H1 (cell line): ENCODE measurements at regions not wholly inside any gene's neighbourhood (a gene's known extent, or its start where the extent isn't known, plus 50 kb on each side); places are given as distances from the start of the nearest gene placed in this dataset.
"Not testable (repeated sequence)": the region's sequence is repeated elsewhere in the genome, so short reads cannot be mapped to it uniquely, and the experiment has no call there.

Experiments used
- CTCF ChIA-PET: fragments of 300-600 bp; sonication (Branson Sonifier 250); formaldehyde crosslinking; loops from one replicate; lab custom pipeline; 2021; ENCODE audit not compliant: partially characterized antibody; lab: Charles Lee
- POLR2A ChIA-PET: fragments of 300-600 bp; sonication (Branson Sonifier 250); formaldehyde crosslinking; loops from one replicate; lab custom pipeline; 2021; ENCODE audit warnings: inconsistent platforms; ENCODE audit not compliant: partially characterized antibody; lab: Charles Lee
- DNase-seq, 2 experiments: peaks; one replicate each; pipeline versions ENCODE4 v3.0.0 to v3.0.0-alpha.2; 2010 to 2022; ENCODE audit warnings: low spot score in 2 of 2, low read depth in 1 of 2, mixed read lengths in 1 of 2
- FAIRE-seq: peaks from 2 replicates; lab custom pipeline; 2011; peaks lifted over from hg19 to GRCh38; lab: Jason Lieb, UNC
- H2AFZ ChIP-seq: 2 replicates; pipeline ENCODE4 v1.8.1; 2012; ENCODE audit warnings: low read length, inconsistent platforms
- H2AK5ac ChIP-seq: 2 replicates; pipeline ENCODE4 v1.6.1; 2013; ENCODE audit warnings: low read depth, low read length
- H2BK120ac ChIP-seq: replicated peaks from 2 replicates; pipeline ENCODE3; 2013; ENCODE audit warnings: low read depth, low read length, inconsistent platforms
- H2BK12ac ChIP-seq: 2 replicates; pipeline ENCODE4 v1.6.1; 2013; ENCODE audit warnings: low read depth, low read length
- H2BK15ac ChIP-seq: 2 replicates; pipeline ENCODE4 v1.6.1; 2013; ENCODE audit warnings: low read length
- H2BK20ac ChIP-seq: 2 replicates; pipeline ENCODE4 v1.6.1; 2013; ENCODE audit warnings: low read length
- H2BK5ac ChIP-seq: 2 replicates; pipeline ENCODE4 v1.6.1; 2013; ENCODE audit warnings: low read depth, low read length
- H3K14ac ChIP-seq: 2 replicates; pipeline ENCODE4 v1.6.1; 2013; ENCODE audit warnings: inconsistent platforms; ENCODE audit not compliant: insufficient read length
- H3K18ac ChIP-seq: 2 replicates; pipeline ENCODE4 v1.6.1; 2013; ENCODE audit warnings: low read length; ENCODE audit errors: extremely low read depth
- H3K23ac ChIP-seq: 2 replicates; pipeline ENCODE4 v1.6.1; 2013; ENCODE audit warnings: inconsistent platforms; ENCODE audit not compliant: insufficient read length
- H3K23me2 ChIP-seq: 2 replicates; pipeline ENCODE4 v1.6.1; 2013; ENCODE audit warnings: low read depth, low read length
- H3K27ac ChIP-seq: 2 replicates; pipeline ENCODE4 v1.6.1; 2011; ENCODE audit warnings: low read depth, low read length, inconsistent platforms
- H3K27me3 ChIP-seq, 4 experiments: replicated peaks in 1 of 4; 1 replicate in 1 of 4; 2 replicates in 3 of 4; pipeline versions ENCODE4 v1.6.1 to v1.8.1; 2011 to 2013; ENCODE audit warnings: low read length in 3 of 4, mild to moderate bottlenecking in 3 of 4, inconsistent platforms in 2 of 4, mixed read lengths in 2 of 4, moderate library complexity in 1 of 4; ENCODE audit not compliant: control insufficient read depth in 3 of 4, insufficient read depth in 3 of 4; ENCODE audit errors: extremely low read depth in 1 of 4
- H3K36me3 ChIP-seq, 4 experiments: 2 replicates each; pipeline versions ENCODE4 v1.6.1 to v1.8.1; 2011 to 2013; ENCODE audit warnings: mild to moderate bottlenecking in 4 of 4, low read length in 3 of 4, moderate library complexity in 2 of 4, control low read depth in 1 of 4, inconsistent platforms in 1 of 4; ENCODE audit not compliant: insufficient read depth in 4 of 4, control insufficient read depth in 2 of 4
- H3K4ac ChIP-seq: replicated peaks from 2 replicates; pipeline ENCODE3; 2013; ENCODE audit warnings: low read length, low read depth, mixed read lengths, inconsistent platforms; ENCODE audit not compliant: insufficient read length
- H3K4me1 ChIP-seq, 4 experiments: replicated peaks in 1 of 4; 1 replicate in 1 of 4; 2 replicates in 3 of 4; pipeline versions ENCODE4 v1.6.1 to v1.8.1; 2011 to 2013; ENCODE audit warnings: low read length in 3 of 4, inconsistent platforms in 2 of 4, mixed read lengths in 1 of 4; ENCODE audit not compliant: insufficient read depth in 4 of 4, control insufficient read depth in 3 of 4
- H3K4me2 ChIP-seq, 2 experiments: 2 replicates each; pipeline versions ENCODE4 v1.6.1 to v1.8.1; 2011 to 2013; ENCODE audit warnings: low read depth in 2 of 2, low read length in 2 of 2, control low read depth in 1 of 2, inconsistent platforms in 1 of 2, mild to moderate bottlenecking in 1 of 2; ENCODE audit not compliant: insufficient read depth in 1 of 2
- H3K4me3 ChIP-seq, 4 experiments: fragments of 200-600, 300-600 bp in 1 of 4; sonication (generic), shearing (Covaris generic), sonication (Bioruptor Twin) in 1 of 4; 2 replicates each; pipeline versions ENCODE4 v1.5.1 to v1.8.1; 2011 to 2016; ENCODE audit warnings: low read length in 4 of 4, low read depth in 3 of 4, control low read depth in 2 of 4, inconsistent platforms in 2 of 4, mild to moderate bottlenecking in 2 of 4, mixed read lengths in 1 of 4, moderate library complexity in 1 of 4; ENCODE audit not compliant: insufficient read depth in 2 of 4; ENCODE audit errors: extremely low read depth in 1 of 4
- H3K56ac ChIP-seq: replicated peaks from 2 replicates; pipeline ENCODE3; 2013; ENCODE audit warnings: low read depth, mild to moderate bottlenecking, mixed read lengths, low read length, inconsistent platforms; ENCODE audit not compliant: insufficient read length
- H3K79me1 ChIP-seq: 2 replicates; pipeline ENCODE4 v1.6.1; 2013; ENCODE audit warnings: low read depth, low read length, control low read depth
- H3K79me2 ChIP-seq, 2 experiments: 2 replicates each; pipeline versions ENCODE4 v1.6.1 to v1.8.1; 2012 to 2013; ENCODE audit warnings: low read length in 2 of 2, mild to moderate bottlenecking in 2 of 2, inconsistent platforms in 1 of 2; ENCODE audit not compliant: insufficient read depth in 2 of 2, control insufficient read depth in 1 of 2
- H3K9ac ChIP-seq, 4 experiments: replicated peaks in 1 of 4; 1 replicate in 1 of 4; 2 replicates in 3 of 4; pipeline versions ENCODE4 v1.6.1 to v1.8.1; 2011 to 2013; ENCODE audit warnings: low read depth in 3 of 4, low read length in 3 of 4, control low read depth in 2 of 4, mild to moderate bottlenecking in 2 of 4, moderate library complexity in 2 of 4, inconsistent platforms in 1 of 4; ENCODE audit errors: extremely low read depth in 1 of 4
- H3K9me3 ChIP-seq, 2 experiments: 2 replicates each; pipeline versions ENCODE4 v1.6.1 to v1.8.1; 2012 to 2013; ENCODE audit warnings: mild to moderate bottlenecking in 2 of 2, moderate library complexity in 2 of 2, control low read depth in 1 of 2, inconsistent platforms in 1 of 2, low read depth in 1 of 2, low read length in 1 of 2, mixed read lengths in 1 of 2; ENCODE audit not compliant: insufficient read depth in 2 of 2
- H4K20me1 ChIP-seq, 2 experiments: replicated peaks in 1 of 2; 2 replicates each; pipeline versions ENCODE3 to v1.8.1; 2011 to 2013; ENCODE audit warnings: inconsistent platforms in 2 of 2, low read length in 2 of 2, mild to moderate bottlenecking in 1 of 2; ENCODE audit not compliant: insufficient read depth in 2 of 2, control insufficient read depth in 1 of 2
- H4K5ac ChIP-seq: 2 replicates; pipeline ENCODE4 v1.6.1; 2013; ENCODE audit warnings: low read length, low read depth, mixed read lengths, inconsistent platforms; ENCODE audit not compliant: insufficient read length
- H4K8ac ChIP-seq: 2 replicates; pipeline ENCODE4 v1.8.0; 2013; ENCODE audit warnings: mild to moderate bottlenecking, moderate library complexity, low read length, inconsistent platforms; ENCODE audit not compliant: insufficient read depth; ENCODE audit errors: extremely low read depth
- H4K91ac ChIP-seq: replicated peaks from 2 replicates; pipeline ENCODE3; 2013; ENCODE audit warnings: low read length, mixed read lengths, inconsistent platforms; ENCODE audit not compliant: insufficient read length
- CHD2 ChIP-seq: IDR thresholded peaks from 2 replicates; pipeline ENCODE4 v1.6.1; 2012; ENCODE audit warnings: low read length, improper control_type of control experiment
- SAP30 ChIP-seq: fragments of 300-600 bp; sonication (generic); IDR thresholded peaks from 2 replicates; pipeline ENCODE4 v1.7.1; 2012; ENCODE audit warnings: low read length, moderate library complexity, mild to moderate bottlenecking, inconsistent platforms; ENCODE audit not compliant: insufficient read depth, insufficient replicate concordance
- WGBS, 2 experiments: shearing (Covaris generic) in 1 of 2; methylation state at CpG; one replicate each; pipeline versions ENCODE4 v1.1.6 to v1.1.7; 2013 to 2015; ENCODE audit warnings: low lambda C conversion rate in 2 of 2, mixed read lengths in 2 of 2, inconsistent platforms in 1 of 2, low coverage in 1 of 2, missing lambda C conversion rate in 1 of 2; ENCODE audit not compliant: insufficient replicate concordance in 2 of 2, insufficient coverage in 1 of 2, insufficient read length in 1 of 2; ENCODE audit errors: extremely low coverage in 1 of 2, missing lambda C conversion rate in 1 of 2; 5-methylcytosine and 5-hydroxymethylcytosine counted together

DNA sequence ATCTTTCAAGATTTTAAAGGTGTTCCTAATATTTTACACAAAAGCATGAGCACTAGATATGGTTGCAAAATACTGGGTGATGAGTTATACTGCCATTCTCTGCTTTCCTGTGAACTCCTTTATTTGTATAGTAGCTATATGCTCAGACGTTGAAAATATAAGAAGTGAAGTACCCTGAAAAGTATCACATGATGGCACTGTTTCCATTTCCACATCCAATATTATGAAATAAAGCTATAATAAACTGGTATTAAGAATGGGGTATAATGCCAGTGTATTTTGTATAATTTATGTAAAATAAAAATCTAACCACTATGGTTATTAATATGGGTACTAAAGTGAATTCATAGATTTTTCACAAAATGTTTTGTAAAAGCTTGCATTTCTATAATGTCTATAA is 79.6 kb upstream of the FOXP2 start:
- Histone ChIP-seq H3K27me3 (no peaks in the 10 kb centered on the region), H3K36me3 (no peaks in the 10 kb centered on the region), H4K91ac (no peak overlapping the region), H3K9ac (no peak overlapping the region), H3K27ac (no peak overlapping the region), H2AK5ac (no peak overlapping the region), H2AFZ (no peak overlapping the region), H4K5ac (no peak overlapping the region), H3K14ac (no peak overlapping the region), H3K4me2 (no peak overlapping the region), H3K79me2 (no peaks in the 10 kb centered on the region), H2BK5ac (no peak overlapping the region), H3K18ac (no peak overlapping the region), H3K4ac (no peak overlapping the region), H3K4me3 (no peak overlapping the region), H2BK12ac (no peak overlapping the region), H3K79me1 (no peaks in the 10 kb centered on the region), H2BK120ac (no peak overlapping the region), H4K8ac (no peak overlapping the region), H4K20me1 (no peaks in the 10 kb centered on the region), H3K23ac (no peak overlapping the region), H3K23me2 (no peaks in the 10 kb centered on the region), H2BK20ac (no peak overlapping the region), H3K9me3 (no peaks in the 10 kb centered on the region), H3K4me1 (no peaks in the 10 kb centered on the region), H2BK15ac (no peak overlapping the region), H3K56ac (no peak overlapping the region)
- CTCF ChIA-PET: interaction anchor here (0.9 to 1.6 kb wide), 3 partner anchors 9 to 254 kb away, joined by 3 to 6 read pairs (median 4); no protein-coding TSS in a partner anchor
- TF ChIP-seq CHD2 (no peak), SAP30 (no peak)
- POLR2A ChIA-PET: no interaction called here
- DNase-seq: no peak
- 90% methylated on average over 1 of the region's 1 CpG; no CpG with 5 or more reads in 1 of the 2 experiments for WGBS, 2 experiments
- FAIRE-seq: no peak

DNA sequence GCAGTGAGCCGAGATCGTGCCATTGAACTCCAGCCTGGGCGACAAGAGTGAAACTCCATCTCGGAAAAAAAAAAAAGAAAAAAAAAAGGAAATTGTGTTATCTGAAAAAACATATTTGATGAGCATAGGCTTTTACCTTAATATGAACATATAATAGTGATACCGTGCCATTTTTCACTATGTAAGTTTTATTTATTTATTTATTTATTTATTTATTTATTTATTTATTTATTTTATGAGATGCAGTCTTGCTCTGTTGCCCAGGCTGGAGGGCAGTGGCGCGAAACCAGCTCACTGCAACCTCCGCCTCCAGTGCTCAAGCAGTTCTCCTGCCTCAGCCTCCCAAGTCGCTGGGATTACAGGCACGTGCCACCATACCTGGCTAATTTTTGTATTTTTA is 85.2 kb upstream of the FOXP2 start:
- H3K14ac ChIP-seq, H3K23ac ChIP-seq, H4K20me1 ChIP-seq, CTCF ChIA-PET, H3K9ac ChIP-seq, H3K4me2 ChIP-seq, H3K27me3 ChIP-seq, H4K91ac ChIP-seq, H2BK120ac ChIP-seq, H2BK15ac ChIP-seq, H3K79me2 ChIP-seq, H3K4me3 ChIP-seq, H3K9me3 ChIP-seq, H3K23me2 ChIP-seq, H2BK20ac ChIP-seq, H3K4me1 ChIP-seq, H3K27ac ChIP-seq, H4K5ac ChIP-seq, H3K36me3 ChIP-seq, H2AFZ ChIP-seq, DNase-seq, FAIRE-seq, H2BK12ac ChIP-seq, H3K18ac ChIP-seq, POLR2A ChIA-PET, H3K56ac ChIP-seq, H3K79me1 ChIP-seq, H2AK5ac ChIP-seq, H2BK5ac ChIP-seq, H3K4ac ChIP-seq, H4K8ac ChIP-seq: not testable (repeated sequence)
- WGBS, 2 experiments: 90% methylated on average over 9 of the region's 10 CpGs; no CpG with 5 or more reads in 1 of the 2 experiments
